ENCODE measurements at regions not wholly inside any gene's neighbourhood (a gene's known extent, or its start where the extent isn't known, plus 50 kb on each side); places are given as distances from the start of the nearest gene placed in this dataset. TPM values are rescaled to one million over a fixed set of nuclear protein-coding genes. Genes with fewer than 3 reads are reported as not detected.

- TF ChIP-seq ZNF462 (CRISPR knock-in tag; IDR thresholded peaks at IDR 0.05) (peak; percentile 56; the same call in 1 of the 2 replicates), ZNF114 (CRISPR knock-in tag; IDR thresholded peaks at IDR 0.05) (no peak)
These were observed 369.0 kb downstream of the ARHGEF28 start (continued) for GRCh38 chr5:73994963-73995362.

Small RNA genes lying in the stretch of these regions (small RNA-seq; reads per million reads assigned to genes)
- gene RN7SL814P (ENCODE audit: low replicate concordance): not detected

Data from GM23338 (cell line).